ENCODE measurements at regions not wholly inside any gene's neighbourhood (a gene's known extent, or its start where the extent isn't known, plus 50 kb on each side); places are given as distances from the start of the nearest gene placed in this dataset.

DNA sequence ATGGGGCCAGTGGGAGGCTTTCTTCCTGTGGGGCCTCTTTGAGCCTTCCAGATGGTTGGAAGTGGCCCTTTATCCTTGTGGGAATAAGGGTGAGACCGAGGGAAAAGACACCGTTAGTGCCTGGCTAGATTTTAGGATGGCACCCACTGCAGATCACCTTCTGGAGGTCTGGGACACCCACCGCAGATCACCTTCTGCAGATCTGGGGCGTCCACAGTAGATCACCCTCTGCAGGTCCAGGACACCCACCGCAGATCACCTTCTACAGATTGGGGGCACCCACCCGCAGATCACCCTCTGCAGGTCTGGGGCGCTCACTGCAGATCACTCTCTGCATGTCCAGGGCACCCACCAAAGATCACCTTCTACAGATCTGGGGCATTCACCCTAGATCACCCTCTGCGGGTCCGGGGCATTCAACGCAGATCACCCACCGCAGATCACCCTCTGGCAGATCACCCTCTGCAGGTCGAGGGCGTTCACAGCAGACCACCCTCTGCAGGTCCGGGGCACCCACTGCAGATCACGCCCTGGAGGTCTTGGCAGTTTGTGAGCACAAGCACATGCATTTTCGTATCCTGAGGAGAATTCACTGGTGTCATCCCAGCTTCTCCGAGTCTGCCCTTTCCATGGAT, 153.4 kb upstream of the TSHZ3 start:
- DNase-seq = no peak

- no peak for DNase-seq
These were observed 154.0 kb upstream of the TSHZ3 start for GRCh38 chr19:31503211-31503610.

- DNase-seq = no peak
These were observed 155.0 kb upstream of the TSHZ3 start for GRCh38 chr19:31504221-31504620.

- DNase-seq = no peak
These were observed 156.3 kb upstream of the TSHZ3 start for GRCh38 chr19:31505596-31505910.

DNA sequence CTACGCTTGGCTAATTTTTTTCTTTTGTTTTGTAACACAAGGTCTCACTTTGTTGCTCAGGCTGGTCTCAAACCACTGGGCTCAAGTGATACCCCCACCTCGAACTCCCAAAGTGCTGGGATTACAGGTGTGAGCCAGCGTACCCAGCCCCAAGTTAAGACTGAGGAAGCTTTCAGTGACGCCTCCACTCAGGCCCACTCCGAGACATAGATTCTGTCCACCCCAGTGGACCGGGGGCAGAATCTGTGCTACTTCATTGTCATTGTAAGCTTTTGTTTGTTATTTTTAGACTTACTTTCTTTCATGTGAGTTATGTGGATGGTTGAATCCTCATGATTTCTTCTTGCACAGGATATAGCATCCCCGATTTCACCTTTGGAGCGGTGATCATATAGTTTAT, 156.9 kb upstream of the TSHZ3 start:
- DNase-seq = no peak

DNA sequence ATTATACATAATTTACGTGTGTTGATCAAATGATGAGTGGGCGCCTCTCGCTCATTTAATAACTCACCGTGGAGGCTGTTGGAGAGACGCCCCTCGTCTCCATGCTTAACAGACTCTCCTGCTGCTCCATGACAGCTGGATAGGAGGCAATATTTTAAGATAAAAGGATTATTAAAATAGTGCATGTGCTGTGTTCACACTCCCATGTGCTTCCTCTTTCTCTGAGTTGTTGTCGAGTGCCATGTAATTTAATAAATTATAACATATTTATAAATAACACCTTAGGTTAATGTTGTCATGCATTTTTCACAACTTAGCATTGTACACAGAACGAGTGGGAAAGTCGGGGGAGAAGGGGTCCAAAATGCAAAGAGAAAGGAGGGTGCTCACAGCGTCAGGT, 161.4 kb upstream of the TSHZ3 start:
- no peak for DNase-seq

GRCh38 chr19:31511098-31511497, 161.9 kb upstream of the TSHZ3 start:
- no peak for DNase-seq

DNA sequence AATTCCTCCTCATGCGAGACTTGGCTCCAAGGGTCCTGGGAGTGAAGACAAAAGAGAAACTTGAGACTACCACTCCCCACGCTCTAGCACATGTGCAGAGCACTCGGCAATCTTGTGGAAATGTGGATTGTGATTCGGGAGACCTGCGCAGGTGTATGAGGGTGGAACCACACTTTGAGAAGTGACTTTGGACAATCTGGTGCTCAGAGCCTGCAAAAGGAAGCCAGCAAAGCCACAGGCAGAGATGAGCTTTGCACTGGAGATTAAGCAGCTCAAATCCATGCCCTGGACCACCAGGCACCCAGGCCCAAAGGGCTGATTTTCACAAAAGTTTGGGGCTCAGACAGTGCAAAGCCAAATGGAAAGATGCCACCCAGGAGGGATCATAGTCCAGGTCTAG, 162.5 kb upstream of the TSHZ3 start:
- DNase-seq = no peak

GRCh38 chr19:31512181-31512970, 163.1 kb upstream of the TSHZ3 start:
- no peak for DNase-seq

DNA sequence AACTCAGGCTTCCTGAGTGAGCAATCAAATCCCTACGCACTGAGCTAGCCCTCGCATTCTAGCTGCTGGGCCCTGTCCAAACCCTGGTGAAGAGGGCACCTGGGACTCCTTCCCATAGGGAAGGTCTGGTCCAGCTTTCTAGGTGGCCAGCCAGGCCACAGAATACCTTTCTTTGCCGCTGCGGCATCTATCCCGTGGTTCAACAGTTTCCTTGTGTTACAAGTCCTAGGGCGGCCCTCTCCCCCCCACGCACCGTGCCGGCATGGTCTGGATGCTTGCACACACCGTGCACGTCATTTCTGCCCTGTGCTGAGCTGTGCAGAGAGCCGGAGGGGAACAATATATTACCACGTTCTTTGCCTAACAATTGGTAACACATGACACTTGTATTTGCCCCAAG, 164.6 kb upstream of the TSHZ3 start:
- no peak for DNase-seq

- DNase-seq = no peak
These were observed 166.7 kb upstream of the TSHZ3 start for GRCh38 chr19:31515931-31516330.

GRCh38 chr19:31516756-31517155, 167.5 kb upstream of the TSHZ3 start:
- DNase-seq = no peak

GRCh38 chr19:31517224-31518180, 168.3 kb upstream of the TSHZ3 start:
- no peak for DNase-seq

- no peak for DNase-seq
These were observed 169.2 kb upstream of the TSHZ3 start for GRCh38 chr19:31518216-31519020.

- no peak for DNase-seq
These were observed 170.0 kb upstream of the TSHZ3 start for GRCh38 chr19:31519256-31519655.

- no peak for DNase-seq
These were observed 170.7 kb upstream of the TSHZ3 start for GRCh38 chr19:31519908-31520307.

DNA sequence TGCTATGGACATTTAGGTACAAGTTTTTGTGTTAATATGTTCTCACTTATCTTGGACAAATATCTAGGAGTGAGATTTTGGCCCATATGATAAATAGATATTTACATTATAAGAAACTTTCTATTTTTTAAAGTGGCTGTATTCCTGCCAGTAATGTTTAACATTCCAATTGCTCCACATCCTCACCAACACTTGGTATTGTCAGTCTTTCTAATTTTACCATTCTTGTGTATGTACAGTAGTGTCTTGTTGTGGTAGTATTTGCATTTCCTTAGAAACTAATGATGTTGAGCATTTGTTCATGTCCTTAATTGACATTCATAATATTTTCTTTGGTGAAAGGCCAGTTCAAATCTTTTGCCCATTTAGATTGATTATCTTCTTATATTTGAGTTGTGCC, 171.4 kb upstream of the TSHZ3 start:
- no peak for DNase-seq

GRCh38 chr19:31525610-31526147, 176.4 kb upstream of the TSHZ3 start:
- no peak for DNase-seq

GRCh38 chr19:31527443-31527842, 178.2 kb upstream of the TSHZ3 start:
- no peak for DNase-seq

DNA sequence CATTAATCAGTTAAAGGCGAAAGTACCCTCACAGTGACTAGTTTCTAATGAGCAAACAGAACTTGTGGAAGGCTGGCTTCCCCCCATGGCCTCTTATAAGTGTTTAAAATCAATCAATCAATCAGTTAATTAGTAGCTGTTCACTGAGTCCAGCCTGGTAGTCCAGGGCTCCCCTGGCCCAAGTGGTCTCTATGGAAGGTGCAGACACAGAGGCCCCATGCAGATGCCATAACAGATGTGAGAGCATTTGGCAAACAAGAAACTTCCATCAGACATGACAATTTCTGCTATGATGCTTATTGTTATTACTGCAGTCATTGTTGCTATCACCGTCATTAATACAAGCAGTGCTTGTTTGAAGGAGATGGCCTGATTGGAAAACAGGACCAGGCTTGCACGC, 179.0 kb upstream of the TSHZ3 start:
- DNase-seq = no peak

GRCh38 chr19:31529121-31529520, 179.9 kb upstream of the TSHZ3 start:
- DNase-seq = no peak

DNA sequence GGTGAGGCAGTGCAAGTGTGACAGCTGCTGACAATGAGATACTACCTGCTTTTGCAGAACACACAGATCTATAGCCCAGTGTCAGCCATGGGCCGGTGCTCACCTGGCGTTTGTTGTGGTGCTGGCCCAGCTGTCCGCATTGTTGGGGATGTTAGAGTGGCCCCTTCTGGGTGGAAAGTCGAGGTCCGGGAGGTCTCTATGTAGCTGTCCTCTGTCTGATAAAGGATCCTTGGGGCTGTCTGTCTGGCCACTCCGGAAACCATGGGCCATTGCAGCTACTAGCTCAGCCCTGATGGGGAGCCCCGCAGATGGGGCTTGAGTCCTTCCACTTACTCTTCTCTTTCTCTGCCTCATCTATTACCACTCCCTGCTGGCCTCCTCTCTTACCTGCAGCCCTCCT, 181.5 kb upstream of the TSHZ3 start:
- no peak for DNase-seq

- DNase-seq = no peak
These were observed 182.1 kb upstream of the TSHZ3 start for GRCh38 chr19:31531326-31531725.

All from NCI-H2107 (cell line).